ENCODE measurements at regions not wholly inside any gene's neighbourhood (a gene's known extent, or its start where the extent isn't known, plus 50 kb on each side); places are given as distances from the start of the nearest gene placed in this dataset.

- no peaks in the 10 kb centered on the region for H4K20me1 ChIP-seq (ENCODE audit: control insufficient read depth, extremely low read depth, insufficient read depth, low read length)
- no peaks in the 10 kb centered on the region for H3K79me2 ChIP-seq (ENCODE audit: control insufficient read depth, insufficient read depth, low read length)
- H3K4me2 ChIP-seq (ENCODE audit: control insufficient read depth, extremely low read depth, insufficient read depth, low read depth, low read length): no peak overlapping the region
- H3K4me1 ChIP-seq (ENCODE audit: control insufficient read depth, extremely low read depth, insufficient read depth, low read length): no peaks in the 10 kb centered on the region
- H3K9me3 ChIP-seq (ENCODE audit: control insufficient read depth, low read depth, low read length): no peaks in the 10 kb centered on the region
- H3K4me3 ChIP-seq (ENCODE audit: control insufficient read depth in 2 of 3, extremely low read depth in 1 of 3, insufficient read depth in 2 of 3, low read depth in 1 of 3, low read length in 3 of 3): no peak overlapping the region
- dilution Hi-C loops (cut with MboI; ENCODE audit: extremely low pct_ligation_motif_present, low sequenced_read_pairs): no loop called here
- DNase-seq (ENCODE audit: low read depth, low spot score) (no peak), FAIRE-seq (no peak)
- no peaks in the 10 kb centered on the region for H3K9me1 ChIP-seq (ENCODE audit: control insufficient read depth, extremely low read depth, insufficient read depth, low read length)
- TF ChIP-seq EZH2 (IDR thresholded peaks at IDR 0.05; ENCODE audit: low read length): no peak
- no peak for TF ChIP-seq CTCF (optimal IDR thresholded peaks at IDR 0.05 in 1 of 3, IDR thresholded peaks at IDR 0.05 in 1 of 3, conservative IDR thresholded peaks at IDR 0.05 in 1 of 3; ENCODE audit: extremely low read depth in 1 of 3, insufficient read depth in 2 of 3, low read length in 3 of 3)
- no peak overlapping the region for H2AFZ ChIP-seq (ENCODE audit: control insufficient read depth, low read length)
- no peak overlapping the region for H3K9ac ChIP-seq (ENCODE audit: control insufficient read depth, extremely low read depth, insufficient read depth, low read length)
- H3K36me3 ChIP-seq (ENCODE audit: control insufficient read depth in 2 of 2, extremely low read depth in 1 of 2, insufficient read depth in 2 of 2, low read length in 2 of 2): no peaks in the 10 kb centered on the region
- H3K27me3 ChIP-seq (ENCODE audit: control insufficient read depth, extremely low read depth, insufficient read depth, low read length): no peaks in the 10 kb centered on the region
- no peak overlapping the region for H3K27ac ChIP-seq (ENCODE audit: control insufficient read depth, insufficient read depth, low read length)
These were observed 118.9 kb upstream of the CTNNA2 start for GRCh38 chr2:79393806-79394484.

GRCh38 chr2:79393107-79393685 lies 119.7 kb upstream of the CTNNA2 start:
- no peak overlapping the region for H2AFZ ChIP-seq (ENCODE audit: control insufficient read depth, low read length)
- dilution Hi-C loops (cut with MboI; ENCODE audit: extremely low pct_ligation_motif_present, low sequenced_read_pairs): no loop called here
- FAIRE-seq: no peak
- H4K20me1 ChIP-seq (ENCODE audit: control insufficient read depth, extremely low read depth, insufficient read depth, low read length): no peaks in the 10 kb centered on the region
- no peak overlapping the region for H3K4me2 ChIP-seq (ENCODE audit: control insufficient read depth, extremely low read depth, insufficient read depth, low read depth, low read length)
- no peaks in the 10 kb centered on the region for H3K9me1 ChIP-seq (ENCODE audit: control insufficient read depth, extremely low read depth, insufficient read depth, low read length)
- no peaks in the 10 kb centered on the region for H3K36me3 ChIP-seq (ENCODE audit: control insufficient read depth in 2 of 2, extremely low read depth in 1 of 2, insufficient read depth in 2 of 2, low read length in 2 of 2)
- no peak overlapping the region for H3K4me3 ChIP-seq (ENCODE audit: control insufficient read depth in 2 of 3, extremely low read depth in 1 of 3, insufficient read depth in 2 of 3, low read depth in 1 of 3, low read length in 3 of 3)
- no peaks in the 10 kb centered on the region for H3K27me3 ChIP-seq (ENCODE audit: control insufficient read depth, extremely low read depth, insufficient read depth, low read length)
- TF ChIP-seq CTCF (optimal IDR thresholded peaks at IDR 0.05 in 1 of 3, IDR thresholded peaks at IDR 0.05 in 1 of 3, conservative IDR thresholded peaks at IDR 0.05 in 1 of 3; ENCODE audit: extremely low read depth in 1 of 3, insufficient read depth in 2 of 3, low read length in 3 of 3): no peak
- TF ChIP-seq EZH2 (IDR thresholded peaks at IDR 0.05; ENCODE audit: low read length): no peak
- DNase-seq (ENCODE audit: low read depth, low spot score): no peak
- no peak overlapping the region for H3K9ac ChIP-seq (ENCODE audit: control insufficient read depth, extremely low read depth, insufficient read depth, low read length)
- no peaks in the 10 kb centered on the region for H3K4me1 ChIP-seq (ENCODE audit: control insufficient read depth, extremely low read depth, insufficient read depth, low read length)
- H3K27ac ChIP-seq (ENCODE audit: control insufficient read depth, insufficient read depth, low read length): no peak overlapping the region
- no peaks in the 10 kb centered on the region for H3K79me2 ChIP-seq (ENCODE audit: control insufficient read depth, insufficient read depth, low read length)
- H3K9me3 ChIP-seq (ENCODE audit: control insufficient read depth, low read depth, low read length): no peaks in the 10 kb centered on the region

All from keratinocyte (primary cell).